GM19463 (cell line): ENCODE measurements at regions not wholly inside any gene's neighbourhood (a gene's known extent, or its start where the extent isn't known, plus 50 kb on each side); places are given as distances from the start of the nearest gene placed in this dataset.

ENCODE experiments used
- ATAC-seq: cut with Tn5 transposase; IDR thresholded peaks from one replicate; pipeline ENCODE4 v1.9.1; 2021; ENCODE audit warnings: mild to moderate bottlenecking, moderate library complexity; ENCODE audit not compliant: unreplicated experiment

DNA sequence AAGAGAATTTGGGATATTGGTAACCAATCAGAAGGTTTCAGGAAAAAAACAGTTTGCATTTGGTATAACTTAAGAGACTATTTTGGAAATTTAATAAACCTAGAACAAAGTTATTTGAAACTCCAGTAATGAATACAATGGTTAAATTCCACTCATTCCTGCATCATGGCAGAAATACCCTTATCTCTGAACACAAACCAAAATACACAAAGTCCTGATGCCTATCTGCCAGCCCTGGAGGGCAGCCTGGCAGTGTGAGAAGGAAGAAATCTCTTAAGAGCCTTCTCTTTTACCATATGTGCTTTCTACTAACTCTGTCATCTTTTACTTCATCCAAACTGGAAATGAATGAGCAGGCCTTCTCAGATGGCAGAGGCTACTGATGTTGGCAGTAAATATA lies 147.1 kb upstream of the LYZL1 start:
- no peak for ATAC-seq

DNA sequence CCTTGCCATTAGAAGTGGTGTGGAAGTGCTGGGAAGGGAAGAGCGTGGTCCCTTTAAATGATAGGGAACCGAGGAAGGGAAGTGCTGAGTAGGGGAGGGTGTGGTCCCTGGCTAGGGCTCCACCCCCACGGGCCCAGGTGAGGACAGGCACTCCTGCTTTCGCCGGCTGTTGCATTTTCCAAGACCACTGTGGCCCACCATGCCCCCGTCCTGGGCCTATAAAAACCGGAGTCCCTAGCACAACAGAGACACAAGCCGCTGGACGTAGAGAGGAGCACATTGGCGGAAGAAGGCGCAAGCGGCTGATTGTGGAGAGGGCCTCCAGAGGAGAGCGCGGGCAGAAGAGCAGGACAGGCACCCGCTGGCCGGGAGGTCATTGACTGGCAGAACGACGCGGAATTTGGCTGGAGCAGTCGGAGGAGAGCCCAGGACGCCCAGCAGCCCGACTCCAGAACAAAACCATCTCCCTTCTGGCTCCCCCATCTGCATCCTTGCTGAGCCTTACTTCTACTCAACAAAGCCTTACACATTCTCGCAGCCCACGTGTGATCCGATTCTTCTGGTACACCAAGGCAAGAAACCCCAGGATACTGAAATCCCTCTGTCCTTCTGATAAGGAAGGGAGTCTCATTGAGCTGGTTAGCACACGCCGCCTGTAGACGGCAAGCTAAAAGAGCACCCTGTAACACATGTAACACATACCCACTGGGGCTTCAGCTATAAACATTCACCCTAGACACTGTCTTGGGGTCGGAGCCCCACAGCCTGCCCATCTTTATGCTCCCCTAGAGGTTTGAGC lies 146.2 kb upstream of the LYZL1 start:
- ATAC-seq: no peak

DNA sequence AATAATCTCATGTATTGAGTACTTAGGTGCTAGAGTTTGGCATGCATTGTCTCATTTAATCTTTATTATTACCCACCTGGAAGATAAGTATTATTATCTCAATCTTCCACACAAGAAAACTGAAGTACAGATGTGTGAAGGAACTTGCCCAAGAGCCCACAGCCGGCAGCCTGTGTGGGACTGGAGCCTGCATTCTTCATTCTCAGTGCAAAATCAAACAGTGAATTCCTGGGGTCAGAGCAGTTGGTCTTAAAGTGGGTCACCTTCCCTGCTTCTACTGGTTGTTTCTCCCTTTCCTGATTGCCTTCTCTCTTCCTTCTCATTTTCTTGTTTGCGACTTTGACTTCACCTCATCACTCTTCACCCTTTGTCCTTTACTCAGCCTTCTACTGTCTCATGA lies 144.7 kb upstream of the LYZL1 start:
- ATAC-seq: no peak

DNA sequence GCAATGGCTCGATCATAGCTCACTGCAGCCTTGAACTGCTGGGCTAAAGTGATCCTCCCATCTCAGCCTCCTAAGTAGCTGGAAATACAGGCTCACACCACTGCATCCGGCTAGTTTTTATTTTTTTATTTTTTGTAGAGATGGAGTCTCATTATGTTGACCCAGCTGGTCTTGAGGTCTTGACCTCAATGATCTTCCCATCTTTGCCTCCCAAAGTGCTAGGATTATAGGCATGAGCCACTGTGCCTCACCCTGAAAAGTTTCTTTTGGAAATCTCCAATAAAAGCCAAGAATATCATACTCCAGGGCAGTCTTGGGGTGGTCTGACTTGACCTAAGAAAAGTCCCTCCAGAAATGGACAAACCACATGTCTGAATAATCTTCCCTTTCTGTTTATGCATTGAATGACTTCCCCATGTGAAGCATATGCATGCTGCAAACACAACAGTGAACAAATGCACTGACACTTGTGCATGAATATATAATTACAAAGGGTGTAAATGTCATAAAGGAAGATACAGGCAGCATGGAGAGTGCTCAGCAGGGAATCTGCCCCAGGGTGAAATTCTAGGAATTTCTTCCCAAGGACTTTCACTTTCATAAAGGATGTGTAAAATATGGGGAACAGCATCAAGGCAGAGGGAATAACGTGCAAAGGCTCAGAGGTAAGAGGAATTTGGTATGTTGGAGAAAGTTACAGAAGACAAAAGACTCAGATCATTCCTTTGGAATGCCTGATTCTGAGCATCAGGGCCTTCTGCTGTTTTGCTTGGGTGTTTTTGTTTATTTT lies 142.4 kb upstream of the LYZL1 start:
- ATAC-seq: no peak

DNA sequence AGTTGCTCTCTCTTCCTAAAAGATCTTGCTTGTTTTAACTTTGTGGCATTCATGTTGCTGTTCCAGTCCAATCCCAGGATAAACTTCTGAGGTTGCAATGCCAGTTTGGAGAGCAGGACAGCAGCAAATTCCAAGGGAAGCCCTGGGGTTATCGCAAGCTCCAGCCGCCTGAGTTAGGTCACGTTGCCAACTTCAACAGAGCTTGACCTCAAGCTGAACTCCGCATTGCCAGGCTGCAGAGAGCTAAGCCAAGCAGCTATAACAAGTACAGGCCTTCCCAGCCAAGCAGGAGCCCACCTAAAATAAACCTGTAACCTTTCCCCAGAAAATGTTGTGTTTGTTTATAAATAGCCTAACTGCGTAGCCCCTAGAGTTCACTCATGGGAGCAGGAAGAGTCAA lies 138.9 kb upstream of the LYZL1 start:
- no peak for ATAC-seq

DNA sequence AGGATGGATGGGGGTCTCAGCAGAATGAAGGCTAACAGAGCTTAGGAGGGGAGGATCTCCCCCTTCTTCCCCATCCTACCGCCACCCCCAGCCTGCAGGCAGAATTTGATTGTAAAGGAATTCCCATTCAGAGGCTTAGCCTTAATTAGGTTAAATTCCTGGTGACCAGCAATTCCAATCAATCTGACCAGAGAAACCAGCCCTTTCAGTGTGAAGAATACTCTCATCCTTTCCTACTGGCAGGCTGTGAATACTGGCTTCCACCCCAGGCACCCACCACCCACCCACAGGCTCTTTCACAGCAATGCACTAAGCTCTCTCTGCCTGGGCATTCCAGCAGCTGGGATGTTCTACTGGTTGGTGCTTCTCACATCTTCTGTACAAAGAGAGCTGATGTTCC lies 137.9 kb upstream of the LYZL1 start:
- no peak for ATAC-seq

DNA sequence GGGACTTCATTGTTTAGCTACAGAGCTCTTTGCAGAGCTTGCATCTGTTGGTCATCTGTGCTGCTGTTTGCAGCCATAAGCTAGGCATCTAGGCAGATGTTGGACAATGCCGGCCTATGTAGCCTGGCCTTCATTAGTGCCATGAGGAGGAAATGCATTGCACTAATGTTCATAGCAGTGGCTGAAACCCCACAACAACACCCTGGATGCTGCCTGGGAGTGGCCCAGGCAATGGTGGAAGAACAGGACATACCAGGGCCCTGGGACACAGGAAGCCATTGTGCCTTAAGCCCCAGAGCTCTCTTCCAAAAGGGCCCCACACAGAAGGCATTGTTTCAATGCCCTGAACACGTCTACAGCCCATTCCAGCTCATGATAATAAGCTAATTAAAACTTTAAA lies 131.5 kb upstream of the LYZL1 start:
- ATAC-seq: no peak

DNA sequence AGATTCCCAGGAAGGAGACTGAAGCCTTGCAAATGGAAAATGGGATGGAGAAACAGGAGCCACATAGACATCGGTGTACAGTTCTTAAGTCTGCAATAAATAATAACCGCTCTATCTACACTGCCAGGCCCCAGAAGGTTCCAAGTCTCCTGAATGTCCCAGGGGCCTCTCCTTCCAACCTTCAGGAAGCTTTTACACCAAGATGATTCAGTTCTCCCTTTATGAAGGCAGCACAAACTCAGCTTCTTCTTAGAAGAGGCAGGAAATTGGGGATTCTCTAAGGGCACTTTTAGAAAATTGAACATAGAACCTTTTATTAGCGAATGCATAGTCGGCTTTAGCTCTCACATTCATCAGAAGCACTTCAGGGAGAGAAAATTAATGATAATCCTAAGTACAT lies 130.8 kb upstream of the LYZL1 start:
- no peak for ATAC-seq

DNA sequence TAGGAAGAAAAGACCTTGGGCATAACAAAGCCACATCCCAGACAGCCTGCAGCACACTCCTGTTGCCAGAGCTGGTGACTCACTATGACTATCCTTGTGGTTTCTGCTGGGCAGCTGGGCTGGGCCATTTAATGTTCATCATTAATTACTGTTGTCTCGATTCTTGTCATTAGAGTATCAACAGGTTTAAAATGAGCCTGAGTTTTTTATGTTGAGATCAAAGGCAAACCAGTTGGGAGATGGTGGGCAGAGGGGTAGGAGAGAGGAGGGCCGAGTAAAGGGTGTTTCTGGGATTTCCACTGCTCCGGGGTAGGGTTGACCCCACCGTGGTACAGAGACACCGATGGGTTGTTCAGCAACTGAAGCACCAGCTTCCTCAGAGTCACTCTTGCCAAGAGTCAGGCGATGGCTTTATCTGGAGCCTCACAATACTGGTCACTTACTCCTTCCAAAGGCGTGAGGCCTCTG lies 128.7 kb upstream of the LYZL1 start:
- ATAC-seq: no peak

DNA sequence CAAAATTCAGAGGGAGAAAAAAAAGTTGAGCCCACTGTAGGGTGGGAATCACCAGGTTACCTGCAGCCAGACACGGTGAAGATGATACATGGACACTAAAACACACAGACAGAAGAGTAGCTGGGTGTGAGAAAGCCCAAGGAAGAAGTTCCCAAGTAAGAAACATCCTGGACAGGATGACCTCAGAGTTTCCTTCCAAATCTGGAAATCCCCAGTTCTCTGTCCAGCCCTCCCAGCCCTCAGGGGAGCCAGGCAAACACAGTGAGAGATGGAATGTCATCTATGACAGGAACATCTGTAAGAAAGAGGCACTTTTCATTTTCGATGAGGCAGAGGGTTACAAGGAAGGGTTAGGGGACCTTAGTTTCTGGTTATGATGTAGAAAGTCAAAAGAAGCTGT lies 125.1 kb upstream of the LYZL1 start:
- ATAC-seq: no peak

DNA sequence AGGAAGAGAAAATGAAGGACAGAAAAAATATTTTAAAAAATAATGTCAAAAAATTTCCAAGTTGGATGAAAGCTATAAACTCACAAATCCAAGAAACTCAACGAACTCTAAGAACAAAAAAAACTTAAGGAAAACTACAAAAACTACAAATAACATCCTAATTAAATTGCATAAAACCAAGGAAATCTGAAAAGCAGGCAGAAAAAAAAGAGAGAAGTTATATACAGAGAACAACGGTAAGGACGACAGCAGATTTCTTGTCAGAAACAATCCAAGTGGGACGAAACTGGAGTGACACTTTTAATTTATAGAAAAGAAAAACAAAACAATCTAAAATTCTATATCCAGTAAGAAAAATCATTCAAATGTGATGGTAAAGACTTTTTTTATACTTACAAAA lies 122.2 kb upstream of the LYZL1 start:
- ATAC-seq: no peak

DNA sequence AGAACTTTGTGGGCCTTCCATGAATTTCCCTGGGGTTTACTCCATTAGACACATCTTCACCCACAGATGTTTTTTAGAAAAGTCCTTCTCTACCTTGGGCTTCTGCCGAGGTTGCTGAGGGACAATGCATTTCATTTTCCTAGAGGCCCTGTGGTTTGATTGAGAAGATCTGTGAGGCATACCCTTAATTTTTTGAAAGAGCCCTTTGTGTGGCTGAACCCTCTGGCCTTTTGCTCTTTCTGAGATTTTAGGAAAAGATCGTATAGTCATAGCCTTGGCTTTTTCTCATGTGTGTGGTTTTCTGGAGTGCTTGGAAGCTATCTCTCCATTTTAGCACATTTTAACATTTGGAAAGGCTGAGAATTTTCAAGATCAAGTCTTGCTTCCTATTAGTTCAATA lies 119.8 kb upstream of the LYZL1 start:
- no peak for ATAC-seq

DNA sequence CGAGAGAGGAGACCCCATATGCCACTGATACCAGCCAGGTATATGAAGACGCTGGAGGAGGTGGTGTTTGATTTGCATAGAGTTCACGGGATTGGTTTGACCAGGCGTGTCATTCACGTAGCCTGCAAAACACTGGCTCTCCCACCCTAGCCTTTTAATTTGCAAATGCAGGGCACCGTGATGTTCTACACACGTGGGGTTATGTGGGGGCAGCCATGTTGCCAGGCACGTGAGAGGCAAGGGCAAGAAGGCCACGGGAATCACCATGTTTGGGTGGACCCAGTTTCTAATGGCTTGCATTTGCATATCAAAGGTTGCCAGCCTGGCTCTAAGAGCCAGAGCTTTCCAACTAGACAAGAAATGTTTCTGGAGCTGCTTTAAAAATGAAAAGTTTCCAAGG lies 117.2 kb upstream of the LYZL1 start:
- no peak for ATAC-seq

DNA sequence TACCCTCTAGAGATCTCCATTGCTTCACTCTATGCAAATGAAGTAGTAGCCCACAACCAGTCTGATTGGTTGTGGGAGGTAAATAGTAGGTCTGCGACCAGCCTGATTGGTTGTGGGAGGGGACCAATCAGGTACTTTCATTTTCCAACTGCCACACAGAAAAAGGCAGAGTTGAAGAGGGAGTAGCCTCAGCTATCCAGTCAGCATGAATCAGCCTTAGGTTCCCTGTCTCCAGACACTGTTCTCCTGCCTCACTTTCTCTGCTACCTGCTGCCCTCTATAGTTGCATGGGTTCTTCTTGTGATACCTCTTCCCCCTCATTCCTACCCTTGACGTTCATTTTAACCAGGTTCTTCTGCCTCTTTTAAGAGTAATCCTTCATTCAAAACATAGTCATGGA lies 114.5 kb upstream of the LYZL1 start:
- no peak for ATAC-seq

DNA sequence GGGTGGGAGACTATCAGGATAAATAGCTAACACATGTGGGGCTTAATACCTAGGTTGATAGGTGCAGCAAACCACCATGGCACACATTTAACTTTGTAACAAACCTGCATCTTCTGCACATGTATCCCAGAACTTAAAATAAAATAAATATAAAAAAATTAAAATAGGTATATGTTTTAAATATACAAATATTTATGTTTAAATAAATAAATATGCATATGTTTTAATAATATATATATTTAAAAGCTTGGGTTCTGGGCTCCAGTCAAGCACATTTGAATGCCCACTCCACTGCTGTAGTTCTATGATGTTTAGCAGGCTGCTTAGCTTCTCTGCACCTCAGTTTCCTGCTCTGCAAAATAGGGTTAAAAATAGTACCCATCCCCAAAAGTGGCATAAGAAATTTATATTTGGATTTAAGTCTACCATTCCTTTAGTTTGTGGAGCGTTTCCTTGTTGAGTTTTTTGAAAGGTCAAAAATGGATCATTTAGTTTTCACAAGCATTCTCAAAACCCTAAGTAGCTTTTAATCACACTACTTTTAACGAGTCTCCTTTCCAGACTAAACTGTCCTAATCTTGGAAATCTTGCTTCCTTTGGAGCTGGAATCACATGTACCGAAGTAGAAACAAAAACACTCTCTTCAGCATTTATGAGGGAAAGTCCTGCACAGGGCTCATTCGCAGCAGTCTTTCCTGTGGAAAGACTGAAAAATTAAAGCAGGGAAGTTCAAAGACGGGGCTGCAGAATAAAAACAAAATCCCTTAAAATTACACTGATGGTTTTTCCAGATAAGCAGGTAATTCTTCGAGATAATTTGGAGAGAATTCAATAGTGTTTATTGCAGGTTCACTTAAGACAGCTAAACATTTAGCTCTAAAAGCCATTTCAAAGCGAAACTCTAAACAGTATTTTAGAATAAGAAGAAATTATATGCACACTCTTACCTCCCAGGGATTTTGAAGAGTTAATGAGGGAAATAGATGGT lies 111.7 kb upstream of the LYZL1 start:
- ATAC-seq: no peak

DNA sequence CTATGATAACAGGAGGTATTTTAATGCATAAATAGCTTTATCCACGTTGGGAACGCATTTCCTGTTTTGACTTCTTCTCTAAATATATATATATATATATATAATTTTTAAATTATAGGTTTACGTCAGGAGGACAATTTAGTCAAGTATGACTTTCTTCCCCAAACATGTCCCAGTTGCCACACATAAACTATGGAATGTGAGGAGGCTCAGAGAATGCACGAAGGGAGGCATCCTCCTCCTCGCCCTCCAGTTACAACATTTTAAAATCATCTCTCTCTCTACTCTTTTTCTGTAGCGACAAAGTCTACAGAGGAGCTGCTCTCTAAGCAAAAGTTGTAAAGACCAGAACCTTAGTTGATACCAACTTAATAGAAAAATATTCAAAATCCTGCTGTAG lies 106.9 kb upstream of the LYZL1 start:
- no peak for ATAC-seq

DNA sequence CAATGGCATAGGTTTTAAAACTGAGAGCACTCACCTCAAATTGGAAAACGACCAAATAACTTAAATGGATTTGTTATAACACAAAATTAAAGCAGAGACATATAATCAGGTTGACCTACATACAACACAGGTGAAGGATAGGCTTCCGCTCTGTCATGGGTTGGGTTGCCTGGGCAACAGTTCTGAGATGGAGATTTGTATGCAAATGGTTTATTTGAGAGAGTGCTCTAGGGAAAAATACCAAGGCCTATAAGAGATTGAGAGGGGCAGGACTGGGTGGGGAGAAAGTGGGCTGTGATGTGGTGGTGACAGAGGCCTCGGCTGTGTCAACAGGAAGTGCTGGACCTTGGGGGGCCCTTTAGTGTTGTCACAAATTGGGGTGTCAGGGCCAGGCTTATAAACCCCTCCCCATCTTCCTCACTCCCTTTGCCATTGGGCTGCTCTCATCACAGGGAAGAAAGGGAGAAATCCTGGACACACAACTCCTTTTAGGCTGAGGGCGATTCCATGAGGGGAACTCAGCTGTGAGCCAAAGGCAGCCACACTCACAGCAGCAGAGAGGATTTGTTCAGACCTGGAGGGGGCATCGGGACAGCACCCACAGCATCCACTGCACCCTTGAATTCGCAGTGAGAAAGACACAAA lies 105.4 kb upstream of the LYZL1 start:
- no peak for ATAC-seq

DNA sequence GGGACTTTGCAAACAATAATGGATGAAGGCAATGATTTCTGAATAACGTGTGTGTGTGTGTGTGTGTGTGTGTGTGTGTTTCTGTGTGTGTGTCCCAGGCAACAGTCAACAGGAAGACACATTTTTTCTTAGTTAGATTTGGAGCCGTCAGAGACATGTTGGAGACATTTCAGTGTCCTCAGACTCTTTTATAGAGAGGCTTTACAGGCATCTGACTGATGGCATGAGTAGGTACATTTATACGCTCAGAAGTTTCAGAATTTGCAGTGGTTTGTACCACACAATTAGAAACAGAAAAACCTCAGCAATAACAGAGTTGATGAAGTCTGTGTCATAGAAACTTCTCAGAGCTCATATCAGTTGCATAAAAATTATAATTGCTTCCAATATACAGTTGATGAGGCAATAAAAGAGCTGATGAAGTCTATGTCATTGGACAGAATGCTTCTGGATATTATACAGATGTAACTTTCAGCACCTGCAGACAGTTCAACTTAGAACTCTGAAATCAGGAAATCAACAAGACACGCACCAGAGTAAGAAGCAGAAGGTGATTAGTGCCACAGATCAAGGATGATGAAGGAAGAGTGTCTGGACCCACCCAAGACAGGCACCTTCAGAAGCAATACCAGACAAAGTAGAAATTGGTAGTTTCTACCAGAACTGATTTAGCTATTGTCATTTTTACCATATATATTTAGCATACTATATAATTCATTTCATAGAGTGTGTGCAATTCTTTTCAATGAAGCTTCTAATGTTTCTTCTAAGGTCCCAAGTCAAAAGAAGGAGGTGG lies 104.5 kb upstream of the LYZL1 start:
- no peak for ATAC-seq

DNA sequence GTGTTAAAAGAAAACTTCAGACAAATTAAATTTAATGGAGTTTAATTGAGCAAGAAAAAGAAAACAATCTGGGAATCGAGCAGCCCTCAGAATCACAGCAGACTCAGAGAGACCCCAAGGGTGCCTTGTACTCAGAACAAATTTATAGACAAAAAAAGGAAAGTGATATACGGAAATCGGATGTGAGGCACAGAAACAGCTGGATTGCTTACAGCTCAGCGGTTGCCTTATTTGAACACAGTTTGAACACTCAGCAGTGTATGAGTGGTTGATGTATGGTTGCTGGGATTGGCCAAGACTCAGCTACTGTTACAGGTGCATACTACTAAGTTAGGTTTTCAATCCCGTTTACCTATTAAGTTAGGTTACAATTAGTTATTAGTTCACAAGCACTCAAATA lies 103.8 kb upstream of the LYZL1 start:
- ATAC-seq: no peak

DNA sequence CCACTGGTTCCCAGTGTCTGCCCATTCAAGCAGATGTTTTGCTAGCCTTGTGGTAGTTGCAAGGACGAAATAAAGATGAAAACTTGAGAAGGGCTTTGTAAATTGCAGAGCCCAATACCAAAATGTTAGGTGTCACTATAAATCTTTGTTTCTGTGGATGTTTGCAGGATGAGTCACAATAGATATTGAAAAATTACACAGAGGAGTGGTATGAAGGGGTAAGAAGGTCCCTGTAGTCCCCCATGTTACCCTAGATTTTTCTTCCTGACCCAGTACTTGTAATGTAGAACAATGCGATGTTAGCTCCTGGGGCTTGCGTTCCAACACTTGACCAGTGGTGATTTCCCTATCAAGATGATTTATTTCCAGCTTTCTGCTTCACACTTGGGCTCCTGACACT lies 102.6 kb upstream of the LYZL1 start:
- ATAC-seq: no peak
